NCI-H2081 (cell line): ENCODE measurements at regions not wholly inside any gene's neighbourhood (a gene's known extent, or its start where the extent isn't known, plus 50 kb on each side); places are given as distances from the start of the nearest gene placed in this dataset.

Experiments
- DNase-seq, 2 experiments: peaks; one replicate each; lab custom pipeline; 2025; lab: John Stamatoyannopoulos, UW

DNA sequence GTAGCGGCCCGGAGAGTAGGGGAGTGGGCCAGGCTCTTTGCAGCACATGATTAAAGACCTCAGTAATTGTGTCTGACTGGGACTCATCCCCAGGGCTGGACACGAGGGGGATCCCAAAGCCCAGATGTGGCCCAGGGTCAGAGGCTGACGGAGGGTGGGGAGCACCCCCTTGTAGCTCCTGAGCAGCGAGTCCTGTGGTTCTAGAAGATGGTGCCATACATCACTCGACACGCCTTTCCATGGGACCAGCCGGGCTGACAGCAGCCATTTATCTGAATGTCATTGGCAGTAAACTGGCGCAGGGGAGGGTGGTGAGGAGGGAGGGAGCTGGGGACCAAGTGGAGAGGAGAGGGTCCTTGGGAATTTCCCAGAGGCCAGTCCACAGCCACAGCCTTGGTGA, 65.1 kb upstream of the FAM222A start:
- DNase-seq: no peak

DNA sequence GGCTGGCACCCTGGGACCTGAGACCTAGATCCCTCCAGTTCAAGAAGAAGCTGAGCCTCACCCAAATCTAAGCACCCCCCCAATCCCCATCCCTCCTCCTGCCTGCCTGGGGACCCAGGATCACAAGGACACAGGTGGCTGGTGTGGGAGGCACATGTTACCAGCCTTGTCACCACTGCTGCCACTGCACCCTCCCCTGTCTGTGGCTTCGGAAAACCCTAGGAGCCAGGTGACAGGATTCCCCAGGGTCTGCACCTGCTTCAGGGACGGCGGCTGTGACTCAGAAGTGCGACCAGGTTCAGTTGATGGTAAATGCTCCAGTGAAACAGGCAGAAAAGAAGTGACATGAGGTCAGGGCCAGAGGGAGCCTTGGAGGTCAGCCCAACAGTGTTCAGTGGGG, 62.8 kb upstream of the FAM222A start:
- no peak for DNase-seq

DNA sequence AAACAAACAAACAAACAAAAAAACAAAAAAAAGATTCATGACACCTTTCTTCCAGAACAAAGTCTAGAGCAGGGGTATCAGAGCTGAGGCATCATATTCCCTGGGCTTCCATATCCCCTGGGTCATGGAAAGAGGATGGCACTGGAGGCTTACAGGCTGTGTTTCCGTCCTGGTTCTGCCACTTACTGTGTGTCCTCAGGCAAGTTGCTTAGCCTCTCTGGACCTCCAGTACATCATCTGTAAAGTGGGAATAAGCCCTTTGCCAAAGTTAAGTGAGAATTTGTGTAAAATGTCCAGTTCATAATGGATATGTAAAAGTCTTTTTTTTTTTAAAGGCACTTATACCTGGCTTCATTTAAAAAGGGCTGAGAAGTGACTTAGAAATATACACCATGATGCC, 62.0 kb upstream of the FAM222A start:
- DNase-seq: no peak

DNA sequence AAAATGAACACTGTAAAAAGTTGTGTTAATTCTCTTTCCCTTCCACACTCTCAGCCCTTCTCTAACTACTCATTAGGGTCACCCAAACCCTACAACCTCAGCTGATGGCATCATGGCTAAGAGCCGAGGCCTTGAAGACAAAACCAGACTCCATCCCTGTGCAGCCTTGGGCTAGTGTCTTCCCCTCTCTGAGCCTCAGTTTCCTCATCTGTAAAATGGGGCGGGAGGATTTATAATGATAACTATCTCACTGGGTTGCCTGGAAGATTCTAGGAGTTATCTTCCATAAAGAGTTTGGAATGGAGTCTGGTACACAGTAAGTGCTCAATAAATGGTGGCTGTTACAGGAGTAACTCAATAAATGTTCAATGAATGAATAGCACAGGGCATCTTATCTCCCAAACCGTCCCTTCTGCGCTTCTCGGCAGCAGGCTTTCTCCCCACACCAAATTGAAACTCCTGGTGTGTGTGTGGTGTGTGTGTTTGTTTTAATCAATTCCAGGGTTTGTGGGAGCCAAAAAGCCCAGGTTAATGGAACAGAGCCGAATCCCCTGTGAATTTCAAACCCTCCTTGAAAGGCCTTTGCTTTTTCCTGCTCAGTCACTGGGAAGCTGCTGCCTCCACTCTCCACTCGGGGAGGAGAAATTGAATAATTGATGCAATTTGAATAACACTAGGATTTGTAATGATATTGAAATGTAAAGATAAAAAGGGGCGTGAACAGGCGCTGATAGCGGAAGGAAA, 61.2 kb upstream of the FAM222A start:
- peak in 1 of 2 experiments; percentile 19 for DNase-seq

DNA sequence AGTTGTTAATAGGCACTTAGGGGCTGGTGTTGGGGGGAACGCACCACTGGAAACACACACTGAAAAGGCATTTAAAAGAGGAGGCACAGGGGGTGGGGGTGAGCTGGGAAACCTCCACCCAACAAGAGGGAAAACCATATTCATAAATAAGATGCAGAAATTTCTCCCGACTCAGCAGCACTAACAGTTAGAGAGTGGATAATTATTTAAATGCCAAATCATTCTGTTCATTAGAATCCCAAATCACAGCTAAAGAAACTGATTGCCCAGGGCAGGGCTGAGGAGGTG, 60.7 kb upstream of the FAM222A start:
- DNase-seq: no peak

DNA sequence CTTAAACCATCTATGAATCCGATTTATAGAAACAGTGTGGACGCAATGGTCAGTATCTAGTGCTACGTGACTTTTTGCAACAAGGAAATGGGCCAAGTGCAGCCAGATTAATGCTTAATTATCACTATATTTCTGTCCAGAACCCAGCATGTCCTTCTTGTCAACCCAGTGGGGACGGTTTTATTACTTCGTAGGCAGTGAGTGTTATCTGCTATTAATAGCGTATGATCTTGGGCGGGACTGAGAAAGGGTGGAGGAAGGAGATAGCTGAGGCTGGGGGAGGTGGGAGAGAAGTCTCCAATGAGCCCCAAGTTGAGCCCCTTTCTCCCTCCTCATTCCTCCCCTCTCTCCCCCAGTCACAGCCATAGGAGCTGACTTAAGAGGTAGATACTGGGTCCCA, 59.7 kb upstream of the FAM222A start:
- DNase-seq: no peak

DNA sequence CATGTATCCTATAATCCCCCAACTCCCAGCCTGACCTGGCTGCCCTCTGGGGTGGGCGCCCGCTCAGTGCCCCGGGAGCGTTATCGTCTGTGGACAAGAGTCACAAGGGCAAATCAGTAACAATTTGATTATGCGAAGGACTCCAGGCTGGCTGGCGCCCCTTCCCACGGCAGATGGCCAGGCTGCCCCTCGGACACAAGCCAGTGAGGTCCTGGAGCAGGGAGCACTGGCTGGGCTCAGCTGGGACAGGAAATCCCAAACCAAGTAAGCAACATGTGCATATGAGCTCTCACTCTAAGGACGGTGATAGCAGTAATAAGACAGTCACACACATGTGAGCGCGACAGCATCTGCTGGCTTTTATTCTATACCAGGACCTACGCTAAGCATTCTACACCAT, 59.3 kb upstream of the FAM222A start:
- DNase-seq: no peak

DNA sequence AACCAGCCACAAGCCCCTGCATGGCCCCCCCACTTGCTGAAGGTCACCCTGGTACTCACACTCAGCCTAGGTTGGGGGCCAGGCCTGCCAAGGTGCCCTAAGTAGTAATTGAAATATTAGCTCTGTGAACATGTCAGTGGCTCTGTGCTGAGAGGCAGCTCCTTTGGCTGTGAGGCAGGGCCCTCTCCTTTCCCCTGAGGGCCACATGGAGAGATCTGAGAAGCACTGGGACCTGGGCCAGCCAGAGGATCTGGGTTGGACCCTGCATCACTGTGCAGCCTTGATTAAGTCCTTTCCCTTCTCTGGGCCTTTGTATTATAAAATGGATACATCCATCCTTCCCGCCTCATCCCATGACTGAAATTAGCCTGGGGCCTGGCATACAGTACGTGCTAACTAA, 58.0 kb upstream of the FAM222A start:
- no peak for DNase-seq

DNA sequence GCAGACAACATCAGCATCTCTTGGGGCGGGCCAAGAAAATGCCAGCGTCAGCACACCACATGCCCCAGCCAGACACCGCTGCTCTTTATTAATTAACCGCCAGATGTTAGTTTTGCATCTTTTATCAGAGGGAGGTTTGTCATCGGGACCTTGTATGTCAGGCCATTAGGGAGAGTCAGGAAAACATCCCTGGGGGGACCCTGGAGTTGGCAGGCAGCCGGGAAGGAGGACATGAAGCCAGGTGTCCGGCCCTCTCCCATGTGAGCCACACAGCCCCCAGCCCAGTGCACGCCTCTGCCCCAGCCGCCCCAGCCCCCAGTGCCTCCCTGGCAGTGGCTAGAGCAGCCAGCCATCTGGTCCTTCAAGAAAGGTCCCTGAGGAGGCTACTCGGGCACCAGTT, 56.9 kb upstream of the FAM222A start:
- DNase-seq: no peak

DNA sequence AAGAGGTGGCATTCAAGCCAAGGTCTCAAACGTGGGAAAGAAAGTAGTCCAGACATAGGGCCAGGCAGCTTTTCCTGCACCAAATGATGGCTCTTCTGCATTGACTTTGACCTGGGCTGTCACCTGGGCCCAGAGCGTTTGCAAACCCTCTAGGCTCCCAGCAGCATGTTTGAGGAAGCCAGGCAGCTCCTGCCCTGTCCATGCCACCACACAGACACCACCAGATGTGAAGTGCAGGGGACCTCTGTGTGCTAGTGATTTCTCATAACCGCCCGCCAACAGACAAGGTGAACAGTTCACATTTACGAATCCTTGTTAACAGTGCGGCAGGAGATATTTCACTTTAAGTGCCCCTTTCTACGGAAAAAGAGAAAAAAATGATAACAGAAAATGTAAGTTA, 49.8 kb upstream of the FAM222A start:
- no peak for DNase-seq
